GM21447 (cell line): ENCODE measurements at regions not wholly inside any gene's neighbourhood (a gene's known extent, or its start where the extent isn't known, plus 50 kb on each side); places are given as distances from the start of the nearest gene placed in this dataset.

ENCODE experiments used
- ATAC-seq: cut with Tn5 transposase; IDR thresholded peaks from one replicate; pipeline ENCODE4 v1.9.1; 2021; ENCODE audit not compliant: unreplicated experiment

DNA sequence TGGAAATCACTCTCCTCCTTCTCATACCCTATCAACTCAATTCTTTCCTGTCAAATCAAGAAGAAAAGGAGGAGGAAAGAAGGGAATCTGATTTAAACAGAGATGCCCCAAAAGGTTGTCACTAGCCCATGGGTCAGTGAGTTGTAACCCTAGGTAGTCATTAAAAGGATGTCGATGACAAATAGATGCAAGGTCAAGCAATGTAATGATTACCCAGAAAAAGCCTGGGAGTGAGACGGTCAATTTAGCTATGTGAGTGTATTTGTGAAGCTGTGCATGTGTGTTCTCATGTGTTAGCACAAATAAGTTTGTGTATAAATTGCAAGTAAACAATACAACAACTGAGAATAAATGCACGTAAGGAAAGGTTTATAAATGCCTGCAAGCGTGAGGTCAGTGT, 190.5 kb upstream of the PMFBP1 start:
- ATAC-seq: no peak

DNA sequence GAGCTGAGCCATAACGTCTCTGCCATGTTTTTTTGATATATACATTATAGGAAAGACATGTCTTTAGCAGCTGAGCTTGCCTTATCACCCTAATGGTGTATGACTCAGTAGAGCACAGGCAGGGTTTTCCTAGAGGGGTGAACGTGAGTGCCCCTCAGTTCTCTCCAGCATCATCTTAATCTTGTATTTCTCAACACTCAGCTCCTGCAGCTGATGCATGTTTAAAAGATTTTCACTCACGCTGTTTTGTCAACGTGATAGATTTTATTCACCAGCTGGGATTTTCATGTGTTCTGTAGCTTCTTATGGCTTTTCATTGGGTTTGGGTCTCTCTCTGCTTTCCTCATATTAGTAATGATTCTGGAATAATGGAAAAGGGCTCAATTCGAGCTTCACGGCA, 186.0 kb upstream of the PMFBP1 start:
- ATAC-seq: no peak

GRCh38 chr16:72355561-72355960, 183.6 kb upstream of the PMFBP1 start:
- ATAC-seq: no peak

DNA sequence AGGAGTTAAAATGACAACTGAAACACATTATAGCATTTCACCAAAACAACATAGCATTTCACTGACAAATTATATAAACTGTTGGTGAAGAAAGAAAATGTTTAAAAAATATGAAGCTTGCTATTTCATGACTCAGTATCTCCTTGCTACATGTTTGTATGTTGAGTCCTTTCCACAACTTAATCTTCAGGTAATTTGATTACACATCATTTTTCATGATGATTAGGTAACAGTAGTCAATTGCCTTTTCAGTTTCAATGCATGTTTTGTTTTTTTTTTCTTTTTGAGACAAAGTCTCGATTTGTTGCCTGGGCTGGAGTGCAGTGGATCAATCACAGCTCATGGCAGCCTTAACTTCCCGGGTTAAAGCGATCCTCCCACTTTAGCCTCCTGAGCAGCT, 177.8 kb upstream of the PMFBP1 start:
- ATAC-seq: no peak

- no peak for ATAC-seq
Measured at GRCh38 chr16:72332926-72333325, 161.0 kb upstream of the PMFBP1 start.

DNA sequence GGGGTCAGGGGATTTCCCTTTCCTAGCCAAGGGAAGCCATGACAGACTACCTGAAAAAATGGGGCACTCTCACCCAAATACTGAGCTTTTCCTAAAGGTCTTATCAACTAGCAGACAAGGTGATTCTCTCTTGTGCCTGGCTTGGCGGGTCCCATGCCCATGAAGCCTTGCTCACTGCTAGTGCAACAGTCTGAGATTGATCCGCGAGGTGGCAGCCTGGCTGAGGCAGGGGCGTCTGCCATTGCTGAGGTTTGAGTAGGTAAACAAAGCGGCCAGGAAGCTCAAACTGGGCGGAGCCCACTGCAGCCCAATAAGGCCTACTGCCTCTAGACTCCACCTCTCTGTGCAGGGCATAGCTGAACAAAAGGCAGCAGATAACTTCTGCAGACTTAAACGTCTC, 152.6 kb upstream of the PMFBP1 start:
- ATAC-seq: no peak

DNA sequence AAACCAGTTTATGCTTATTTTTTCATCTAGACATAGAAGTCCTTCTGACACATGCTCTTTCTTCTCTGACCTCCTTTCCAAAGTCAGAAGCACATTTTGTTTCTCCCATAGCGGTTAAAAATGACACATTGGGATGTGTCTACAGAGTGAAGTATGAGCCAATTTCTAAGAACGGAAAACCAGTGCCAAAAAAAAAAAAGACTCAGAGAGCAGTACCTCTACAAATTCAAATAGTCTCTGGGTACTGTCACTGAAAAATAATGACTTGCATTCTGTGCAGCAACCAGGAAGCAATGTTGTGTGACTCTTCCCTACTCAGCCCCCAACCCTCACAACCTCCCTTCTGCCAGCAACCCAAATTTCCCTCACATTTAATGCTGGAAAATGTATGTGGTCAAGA, 145.5 kb upstream of the PMFBP1 start:
- no peak for ATAC-seq

DNA sequence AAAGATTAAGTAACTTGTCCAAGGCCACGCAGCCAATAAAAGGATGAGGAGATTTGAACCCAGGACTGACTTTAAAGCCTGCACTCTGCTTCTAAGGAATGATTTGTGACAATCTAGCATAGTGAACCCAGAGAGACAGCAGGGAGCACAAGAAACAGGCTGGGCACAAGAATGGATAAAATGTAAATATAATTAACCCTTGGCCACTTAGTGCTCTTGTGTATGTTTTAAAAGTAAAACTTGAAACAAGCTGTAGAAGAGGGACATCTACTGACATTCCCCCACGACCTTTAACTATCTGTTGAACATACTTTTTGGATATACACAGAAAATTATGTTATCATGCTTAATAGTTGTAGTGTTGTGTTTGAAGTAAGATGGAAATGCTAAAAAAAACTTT, 141.9 kb upstream of the PMFBP1 start:
- no peak for ATAC-seq

GRCh38 chr16:72312828-72313227, 140.9 kb upstream of the PMFBP1 start:
- no peak for ATAC-seq

DNA sequence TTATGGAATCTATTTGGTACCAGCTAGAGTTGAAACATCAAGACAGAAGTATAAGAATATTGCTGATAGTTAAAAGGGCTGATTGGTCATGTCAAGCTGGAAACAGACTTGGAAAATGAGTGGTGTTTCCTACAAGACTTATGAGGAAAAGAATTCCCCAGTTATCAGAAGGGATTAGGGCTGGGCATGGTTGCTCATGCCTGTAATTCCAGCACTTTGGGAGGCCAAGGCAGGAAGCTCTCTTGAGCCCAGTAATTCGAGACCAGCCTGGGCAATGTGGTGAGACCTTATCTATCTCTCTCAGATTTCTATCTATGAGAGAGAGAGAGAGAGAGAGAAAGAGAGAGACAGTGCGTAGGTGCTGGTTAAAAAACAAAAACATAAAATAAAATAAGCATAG, 139.5 kb upstream of the PMFBP1 start:
- no peak for ATAC-seq

DNA sequence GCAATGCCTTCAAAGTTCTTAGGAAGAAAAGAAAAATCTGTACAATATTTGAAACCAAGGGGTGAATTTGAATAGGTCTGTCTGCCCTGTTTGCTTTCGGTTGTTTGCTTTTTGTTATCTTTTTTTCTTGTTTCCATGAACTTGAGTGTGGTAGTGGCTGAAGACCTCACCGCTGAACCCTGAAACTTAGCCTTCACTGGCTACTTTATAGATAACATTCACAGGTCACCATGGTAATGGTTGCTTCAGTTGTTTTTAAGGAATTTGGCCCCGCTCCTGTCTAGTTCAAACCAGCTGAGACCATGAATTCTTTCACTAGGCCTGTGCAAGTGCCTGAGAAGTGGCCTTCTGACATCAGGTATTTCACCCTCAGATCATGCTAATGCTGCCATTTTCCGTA, 137.0 kb upstream of the PMFBP1 start:
- ATAC-seq: no peak

- no peak for ATAC-seq
Measured at GRCh38 chr16:72308396-72308795, 136.4 kb upstream of the PMFBP1 start.

DNA sequence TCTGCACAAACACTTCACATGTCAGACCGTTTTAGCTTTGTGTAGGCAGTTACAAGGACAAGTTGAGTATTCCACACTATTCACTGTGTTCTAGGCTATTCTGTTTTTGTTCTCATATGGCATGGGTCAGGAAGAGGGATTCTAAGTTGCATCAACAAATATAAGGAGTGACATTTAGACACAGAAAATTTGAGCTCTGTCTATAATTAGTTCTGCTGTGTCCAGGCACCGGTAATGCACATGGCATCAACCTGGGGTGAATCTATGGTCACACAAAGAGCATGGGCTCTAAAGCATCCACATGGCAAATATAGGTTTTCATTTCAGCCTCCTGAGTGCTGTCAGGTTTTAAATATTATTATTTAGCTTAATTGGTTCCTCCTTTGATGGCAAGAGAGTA, 130.4 kb upstream of the PMFBP1 start:
- no peak for ATAC-seq

GRCh38 chr16:72301523-72302236, 129.7 kb upstream of the PMFBP1 start:
- ATAC-seq: no peak

DNA sequence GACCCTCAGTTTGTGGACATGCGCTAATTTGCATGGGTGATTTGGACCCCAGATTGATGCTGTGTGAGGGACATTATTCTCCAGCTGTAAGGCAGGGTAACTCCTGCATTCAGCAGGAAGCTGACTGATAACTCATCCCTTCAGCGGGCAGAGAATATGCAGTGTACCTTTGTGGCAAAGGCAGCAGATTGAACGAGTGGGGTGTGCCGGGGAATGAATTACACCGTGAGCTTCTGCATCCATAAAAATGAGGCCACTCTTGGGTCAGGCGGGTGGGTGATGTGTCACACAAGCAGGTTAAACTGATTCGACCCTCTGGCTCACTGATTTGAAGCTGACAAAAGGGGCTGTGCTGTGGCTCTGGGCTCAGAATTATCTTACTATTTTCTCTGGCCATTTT, 128.9 kb upstream of the PMFBP1 start:
- no peak for ATAC-seq

DNA sequence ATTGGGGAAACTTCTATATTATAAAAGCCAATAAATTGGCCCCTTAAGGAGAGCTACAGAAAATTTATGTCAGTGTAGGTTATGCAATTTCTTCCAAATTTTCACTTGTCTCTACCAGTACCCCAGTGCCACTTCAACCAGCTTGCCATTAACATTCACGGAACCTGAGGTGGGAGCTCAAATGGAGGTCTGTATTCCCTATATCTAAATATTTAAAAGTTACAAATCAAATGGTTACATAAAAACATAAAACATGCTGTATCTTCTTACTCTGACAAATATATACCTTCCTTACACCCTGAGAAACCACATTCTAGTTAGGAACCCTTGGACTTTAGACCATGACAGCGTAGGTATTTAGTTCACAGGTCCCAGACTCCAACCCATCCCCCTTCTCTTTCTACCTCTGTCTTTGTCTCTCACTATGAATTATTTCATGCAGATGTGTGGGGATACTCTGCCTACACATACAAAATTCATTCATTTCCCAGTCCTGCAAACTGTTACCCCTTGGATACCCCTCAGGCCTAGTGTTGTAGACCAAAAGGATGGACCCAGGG, 127.8 kb upstream of the PMFBP1 start:
- no peak for ATAC-seq

GRCh38 chr16:72298961-72299360, 127.0 kb upstream of the PMFBP1 start:
- ATAC-seq: no peak

DNA sequence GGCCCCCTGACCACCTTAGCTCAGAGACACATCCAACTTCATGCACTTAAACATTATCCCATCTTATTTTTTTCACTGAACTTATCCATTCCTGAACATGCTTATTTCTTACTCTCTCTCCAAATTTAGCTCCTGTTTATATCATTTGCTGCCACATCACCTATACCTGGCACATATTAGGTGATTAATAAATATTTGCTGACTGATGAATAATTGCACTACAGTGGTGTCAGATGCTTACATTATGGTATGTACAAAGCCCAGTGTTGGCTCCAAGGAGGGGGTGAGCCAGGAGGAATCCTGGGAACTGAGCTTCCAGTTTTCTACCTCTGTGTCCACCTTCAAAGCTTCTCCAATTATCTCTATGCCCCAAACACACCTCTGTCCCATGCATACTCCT, 124.0 kb upstream of the PMFBP1 start:
- ATAC-seq: no peak

GRCh38 chr16:72291531-72291981, 119.6 kb upstream of the PMFBP1 start:
- no peak for ATAC-seq

DNA sequence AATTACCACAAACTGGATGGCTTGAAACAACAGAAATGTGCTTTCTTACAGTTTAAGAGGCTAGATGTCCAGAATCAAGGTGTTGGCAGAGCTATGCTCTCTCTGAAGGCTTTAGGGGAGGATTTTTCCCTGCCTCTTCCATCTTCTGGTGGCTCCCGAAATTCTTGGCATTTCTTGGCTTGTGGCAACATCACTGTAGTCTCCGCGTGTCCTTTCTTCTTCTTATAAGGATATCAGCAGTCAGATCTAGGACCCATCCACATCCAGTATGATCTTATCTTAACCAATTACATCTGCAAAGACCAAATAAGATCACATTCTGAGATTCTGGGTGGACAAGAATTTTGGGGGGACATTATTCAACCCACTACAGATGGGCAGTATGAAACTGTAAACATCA, 119.2 kb upstream of the PMFBP1 start:
- no peak for ATAC-seq

DNA sequence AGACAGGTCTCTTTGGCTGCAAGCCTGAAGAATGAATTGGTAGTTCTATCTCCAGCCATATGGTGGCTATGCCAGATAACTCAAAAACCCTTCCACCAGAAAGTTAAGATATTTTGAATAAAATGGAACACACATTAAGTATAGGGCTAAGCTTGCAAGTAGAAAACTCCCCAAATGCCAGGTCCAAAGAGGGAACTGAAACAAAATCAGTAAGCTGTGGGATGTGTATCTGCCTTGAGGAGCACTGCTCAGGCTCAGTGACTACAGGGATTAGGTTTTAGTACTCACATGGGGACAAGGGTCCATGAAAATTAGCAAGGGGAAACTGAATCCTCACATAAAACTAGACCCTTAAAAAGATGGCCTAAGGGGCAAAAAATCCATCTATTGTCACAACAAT, 115.7 kb upstream of the PMFBP1 start:
- no peak for ATAC-seq

GRCh38 chr16:72286936-72287620, 115.1 kb upstream of the PMFBP1 start:
- no peak for ATAC-seq

DNA sequence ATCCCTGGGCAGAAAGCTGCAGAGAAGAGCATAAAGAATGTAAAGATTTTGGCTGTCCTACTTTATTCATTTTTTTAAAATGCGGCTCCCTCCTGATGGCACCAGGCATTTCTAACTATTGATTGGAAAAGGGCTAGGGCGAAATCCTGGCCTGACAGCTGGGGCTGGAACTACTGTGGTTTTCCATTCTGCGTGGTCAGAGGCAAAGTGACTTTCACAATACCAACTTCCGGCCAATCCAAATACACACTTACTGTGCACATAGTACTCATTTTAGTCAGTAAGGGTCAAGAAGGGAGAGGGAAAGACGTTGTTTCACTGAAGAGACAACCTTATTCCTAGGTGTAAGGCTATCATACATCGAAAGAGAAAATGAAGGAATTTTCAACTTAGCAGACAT, 113.8 kb upstream of the PMFBP1 start:
- no peak for ATAC-seq
